Stimulated activated CD8-positive, alpha-beta memory T cell treated with anti-CD3 and anti-CD28 coated beads, Interleukin-7, amount 100 ng/mL, for 4 hours (primary cell): ENCODE measurements at regions not wholly inside any gene's neighbourhood (a gene's known extent, or its start where the extent isn't known, plus 50 kb on each side); places are given as distances from the start of the nearest gene placed in this dataset.
"Not testable (repeated sequence)": the region's sequence is repeated elsewhere in the genome, so short reads cannot be mapped to it uniquely, and the experiment has no call there.

Experiments used
- DNase-seq, 2 donors: peaks; one replicate each; pipeline ENCODE4 v3.0.0-alpha.2; 2020; ENCODE audit warnings: low read depth in 2 of 2

DNA sequence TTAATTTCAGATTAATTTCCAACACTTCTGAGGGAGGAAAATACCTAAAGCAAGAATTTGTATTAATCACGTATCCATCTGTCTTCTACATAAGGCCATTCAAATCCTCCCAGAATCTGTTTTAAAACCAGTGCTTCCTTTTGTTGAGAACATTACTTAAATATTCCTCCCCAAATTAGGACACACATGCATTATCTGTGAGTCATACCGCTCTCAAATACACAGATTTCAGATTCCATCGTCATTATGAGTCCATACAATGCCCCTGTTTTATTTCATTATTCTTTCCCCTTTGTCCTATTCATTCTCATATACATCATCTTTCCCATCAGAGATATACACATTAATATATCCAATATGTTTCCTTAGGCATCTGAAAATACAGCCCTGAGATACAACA is 57.3 kb upstream of the PRSS12 start:
- DNase-seq: no peak

DNA sequence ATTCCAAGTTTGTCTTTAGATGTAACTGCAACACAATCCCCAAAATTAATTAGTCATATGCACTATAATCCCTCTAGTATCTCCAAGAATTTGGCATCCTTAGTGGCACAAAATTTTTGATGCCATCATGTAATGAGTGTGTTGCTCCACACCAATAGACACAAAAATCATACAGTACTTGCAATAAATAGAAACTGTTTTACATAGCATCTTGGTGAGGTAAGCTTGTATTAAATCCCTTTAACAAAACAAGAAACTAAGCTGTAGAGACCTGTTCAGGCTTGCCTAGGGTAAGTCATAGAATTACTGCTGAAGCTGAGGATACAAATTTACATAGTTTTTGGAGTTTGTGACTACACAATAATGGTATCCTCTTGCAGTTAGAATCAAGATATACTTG is 64.5 kb upstream of the PRSS12 start:
- DNase-seq: no peak

DNA sequence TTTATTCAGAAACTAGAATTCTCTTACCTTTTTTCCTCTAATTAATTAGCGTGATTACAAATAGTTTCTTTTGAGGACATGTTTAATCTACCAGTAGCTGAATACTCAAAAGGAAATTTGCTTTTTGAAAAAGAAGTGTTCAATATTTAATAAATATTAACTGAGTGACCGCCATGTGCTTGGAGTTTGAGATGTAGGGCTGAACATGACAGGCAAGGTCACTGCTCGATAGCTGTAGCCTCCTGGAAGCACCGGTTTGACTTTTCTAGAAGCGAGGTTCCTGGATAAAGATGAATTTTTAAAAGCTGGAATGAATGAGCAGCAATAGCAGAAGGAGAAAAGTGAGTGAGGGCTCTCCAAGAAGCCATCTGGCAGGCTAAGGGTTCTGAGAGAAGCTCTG is 65.0 kb upstream of the PRSS12 start:
- not testable (repeated sequence) for DNase-seq

DNA sequence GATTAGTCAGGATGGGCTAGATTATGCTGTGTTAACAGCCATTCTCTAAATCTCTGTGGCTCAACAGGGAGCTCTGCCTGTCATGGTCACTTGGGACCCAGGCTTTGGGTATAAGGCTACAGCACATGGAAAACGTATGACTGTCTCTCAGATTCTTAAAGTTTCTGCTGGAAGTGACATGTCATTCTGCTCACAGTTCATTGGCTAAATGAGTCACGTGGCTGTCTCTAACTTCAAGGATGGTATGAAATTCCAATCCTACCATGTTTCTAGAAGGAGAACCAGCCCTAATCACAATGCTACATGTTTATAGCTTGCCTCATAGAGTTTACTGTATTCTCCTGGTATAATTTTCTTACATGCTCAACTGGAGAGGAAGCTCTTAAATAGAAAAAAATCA is 65.6 kb upstream of the PRSS12 start:
- DNase-seq: not testable (repeated sequence)

DNA sequence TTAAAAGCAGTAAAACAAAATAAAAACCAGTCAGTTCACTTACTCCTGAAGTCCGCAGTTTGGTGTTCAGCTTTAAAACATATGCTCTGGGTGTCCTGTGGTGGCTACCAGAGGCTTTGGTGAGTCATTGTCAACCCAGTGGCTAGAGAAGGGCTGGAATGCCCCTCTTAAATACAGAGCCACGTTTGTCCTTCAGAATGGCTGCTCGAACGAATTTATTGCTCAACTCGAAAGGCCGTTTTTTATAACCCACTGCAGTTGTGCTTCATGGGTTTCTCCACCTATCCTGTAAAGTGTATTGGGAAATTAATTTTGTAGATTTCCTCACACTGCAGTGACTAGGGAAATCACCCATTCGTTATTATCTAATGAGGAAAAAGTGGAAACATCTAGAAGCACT is 66.8 kb upstream of the PRSS12 start:
- not testable (repeated sequence) for DNase-seq

DNA sequence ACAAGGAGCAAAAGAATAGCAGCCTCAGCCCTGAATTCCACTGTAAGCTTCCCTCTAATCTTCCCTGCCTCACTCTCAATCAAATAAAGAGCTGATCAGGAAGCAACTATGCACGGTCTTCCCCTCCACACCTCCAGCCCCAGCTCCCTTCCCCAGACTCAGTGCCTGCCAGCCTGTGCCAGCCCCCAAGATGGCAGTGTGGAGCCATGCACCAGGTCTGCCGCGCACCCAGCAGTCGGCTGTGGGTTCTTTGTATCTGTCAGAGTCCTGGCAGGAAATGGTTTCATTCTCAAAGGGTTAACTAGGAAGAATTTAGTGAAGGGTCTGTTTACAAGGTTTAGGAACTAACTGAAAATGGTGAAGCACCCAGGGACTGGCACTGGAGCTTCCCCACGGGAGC is 71.3 kb upstream of the PRSS12 start:
- not testable (repeated sequence) for DNase-seq

DNA sequence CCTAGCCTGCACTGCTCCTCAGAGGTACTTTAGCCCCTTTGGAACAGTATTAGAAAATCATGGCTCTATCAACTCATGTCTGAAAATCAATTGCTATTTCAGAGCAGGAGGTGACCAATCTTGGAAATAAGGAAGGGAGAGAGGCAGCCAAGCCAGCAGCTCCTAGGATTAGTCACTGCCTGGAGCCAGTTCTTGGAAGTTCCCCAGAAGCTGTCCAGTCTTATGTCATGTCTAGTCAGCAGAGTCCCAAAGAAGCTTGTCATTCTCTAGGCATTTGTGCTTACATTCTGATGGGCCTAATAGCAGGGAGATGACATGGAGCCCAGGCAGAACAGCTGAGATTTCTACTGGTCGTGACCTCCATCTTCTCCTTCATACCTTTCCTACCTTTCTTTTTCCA is 76.1 kb upstream of the PRSS12 start:
- not testable (repeated sequence) for DNase-seq

DNA sequence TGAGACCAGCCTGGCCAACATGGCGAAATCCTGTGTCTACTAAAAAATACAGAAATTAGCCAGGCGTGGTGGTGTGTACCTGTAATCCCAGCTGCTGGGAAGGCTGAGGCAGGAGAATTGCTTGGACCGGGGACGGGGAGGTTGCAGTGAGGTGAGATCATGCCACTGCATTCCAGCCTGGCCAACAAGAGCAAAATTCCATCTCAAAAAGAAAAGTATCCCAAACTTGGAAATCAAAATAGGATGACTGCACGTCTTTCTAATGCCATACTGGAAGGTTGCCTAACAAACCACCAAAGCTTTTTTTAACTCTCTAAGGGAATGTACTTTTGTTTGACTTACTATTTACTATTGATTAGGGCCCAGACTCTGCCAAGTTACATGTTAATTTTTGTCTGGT is 79.6 kb upstream of the PRSS12 start:
- not testable (repeated sequence) for DNase-seq

DNA sequence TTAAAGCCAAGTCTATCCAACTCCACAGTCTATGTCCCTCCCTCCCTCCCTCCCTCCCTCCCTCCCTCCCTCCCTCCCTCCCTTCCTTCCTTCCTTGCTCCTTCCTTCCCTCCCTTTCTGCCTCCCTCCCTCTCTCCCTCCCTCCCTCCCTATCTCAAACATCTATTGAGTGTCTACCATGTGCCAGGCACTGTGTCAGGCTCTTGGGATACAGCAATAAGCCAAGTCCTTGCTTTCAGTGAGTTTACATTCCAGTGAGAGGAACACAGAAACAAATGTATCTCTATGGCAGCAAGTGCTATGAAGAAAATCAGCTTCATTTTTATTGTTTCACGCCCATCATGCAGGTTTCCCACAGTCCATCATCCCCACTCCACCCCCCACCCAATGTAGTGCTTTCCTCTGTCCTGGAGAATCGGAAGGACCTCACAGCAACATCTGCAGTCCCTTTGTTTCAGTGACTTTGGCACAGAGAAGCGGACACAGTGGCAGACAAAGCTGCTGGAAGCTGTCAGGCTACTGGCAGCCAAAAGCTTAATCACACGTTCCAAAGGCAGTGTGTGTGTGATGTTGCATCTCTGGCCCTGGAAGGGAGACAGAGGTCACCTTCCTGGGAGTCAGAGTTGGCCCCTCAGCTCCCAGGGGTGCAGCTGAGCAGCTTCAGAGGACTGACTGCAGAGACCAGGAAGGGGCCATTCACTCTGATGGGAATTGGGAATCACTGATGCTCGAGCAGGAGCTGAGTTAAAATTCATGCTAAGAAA is 81.0 kb upstream of the PRSS12 start:
- DNase-seq: not testable (repeated sequence)

DNA sequence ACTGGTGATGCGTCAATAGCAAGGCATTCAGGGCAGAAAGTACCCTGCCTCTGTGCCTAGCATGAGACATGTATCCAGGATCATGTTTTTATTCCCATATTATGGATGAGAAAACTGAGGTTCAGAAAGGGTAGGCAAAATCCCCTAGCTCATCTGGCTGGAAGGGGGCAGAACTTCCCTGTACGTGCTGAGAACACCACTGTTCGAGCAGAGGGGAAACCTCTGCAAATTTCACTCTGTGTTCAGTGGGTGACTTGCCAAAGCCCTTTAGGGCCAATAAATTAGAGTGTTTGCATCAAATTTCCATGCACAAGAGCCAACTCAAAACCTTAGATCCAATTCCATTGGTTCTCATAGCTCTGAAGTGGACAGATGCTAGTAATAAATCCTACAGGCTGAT is 82.6 kb upstream of the PRSS12 start:
- not testable (repeated sequence) for DNase-seq

DNA sequence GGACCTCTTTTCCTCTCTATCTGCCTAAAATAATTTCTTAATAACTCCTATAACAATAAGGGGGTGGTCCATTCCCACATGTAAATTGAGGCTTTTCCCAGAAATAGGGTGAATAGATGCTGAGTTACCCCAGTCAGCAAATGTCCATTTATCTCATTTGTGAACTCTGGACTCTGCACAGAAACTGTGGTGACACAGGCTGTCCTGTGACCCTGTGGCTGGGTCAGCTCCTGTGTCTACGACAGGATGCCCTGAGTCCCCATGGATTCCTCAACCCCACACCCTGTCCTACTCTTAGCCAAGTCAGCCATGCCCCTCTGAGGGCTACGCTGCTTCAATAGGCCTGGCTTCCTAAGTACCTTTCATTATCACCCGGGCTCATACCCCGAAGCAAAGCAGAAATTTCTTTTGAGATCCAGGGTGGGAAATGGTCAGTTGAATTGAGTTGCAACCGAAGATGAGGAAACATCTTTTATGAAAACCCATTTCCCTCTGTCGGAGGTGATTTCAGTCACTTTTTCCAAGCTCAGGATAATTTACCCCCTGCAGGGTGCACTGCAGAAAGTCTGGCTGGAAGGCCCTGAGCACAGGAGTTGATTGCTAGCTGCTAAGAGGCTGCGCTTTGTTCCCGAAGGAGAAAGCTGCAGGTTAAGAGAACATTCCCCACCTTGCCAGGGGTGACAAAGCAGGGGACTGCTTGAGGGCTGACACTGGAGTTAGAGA is 89.5 kb upstream of the PRSS12 start:
- DNase-seq: not testable (repeated sequence)

DNA sequence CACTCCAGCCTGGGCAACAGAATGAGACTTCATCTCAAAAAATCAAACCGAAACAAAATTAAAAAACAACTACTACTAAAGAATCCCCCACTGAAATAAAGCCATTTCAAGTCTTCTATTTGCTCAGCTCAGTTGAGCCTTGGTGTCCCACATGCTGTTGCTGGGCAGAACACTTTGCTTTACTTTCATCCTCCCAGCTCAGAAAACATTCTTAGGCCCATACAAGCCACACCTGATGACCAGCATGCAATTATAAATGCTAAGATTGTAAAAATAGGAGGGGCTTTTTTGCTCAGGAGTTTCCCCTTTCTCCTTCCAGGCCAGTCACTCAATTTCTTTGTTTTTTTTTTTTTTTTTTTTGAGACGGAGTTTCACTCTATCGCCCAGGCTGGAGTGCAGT is 94.6 kb upstream of the PRSS12 start:
- DNase-seq: not testable (repeated sequence)

DNA sequence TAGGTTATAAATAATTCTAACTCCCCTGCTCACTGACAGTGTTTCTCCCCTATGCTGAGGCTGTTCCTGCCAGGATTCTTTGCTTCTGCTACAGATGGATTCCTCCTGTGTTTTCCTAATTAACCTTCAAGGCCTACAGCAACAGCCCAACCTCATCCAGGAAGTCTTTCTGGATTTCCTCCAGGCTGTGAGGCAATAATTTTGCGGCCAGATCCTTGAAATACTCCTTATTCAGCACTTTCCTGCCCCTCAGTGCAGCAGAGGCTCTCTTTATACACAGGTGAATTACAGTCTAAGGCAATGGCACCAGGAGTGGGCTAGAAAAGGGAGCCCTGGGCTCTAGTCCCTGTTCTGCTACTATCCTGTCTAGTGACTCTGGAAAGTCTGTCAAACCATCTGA is 102.1 kb upstream of the PRSS12 start:
- not testable (repeated sequence) for DNase-seq

DNA sequence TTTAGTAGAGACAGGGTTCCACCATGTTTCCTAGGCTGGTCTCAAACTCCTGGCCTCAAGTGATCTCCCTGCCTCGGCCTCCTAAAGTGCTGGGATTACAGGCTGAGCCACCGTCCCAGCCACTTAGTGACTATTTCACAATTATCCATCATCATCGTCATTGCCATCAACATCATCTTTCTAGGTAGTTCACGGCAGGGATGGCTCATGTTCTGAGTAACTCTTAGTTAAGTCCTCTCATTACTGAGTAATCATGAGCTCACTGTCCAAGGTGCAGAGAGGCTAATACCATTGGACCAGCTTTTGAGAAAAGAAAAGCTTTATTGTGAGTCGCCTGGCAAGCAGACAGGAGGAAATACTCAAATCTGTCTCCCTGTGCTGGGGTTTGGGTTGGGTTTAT is 108.6 kb upstream of the PRSS12 start:
- DNase-seq: not testable (repeated sequence)

DNA sequence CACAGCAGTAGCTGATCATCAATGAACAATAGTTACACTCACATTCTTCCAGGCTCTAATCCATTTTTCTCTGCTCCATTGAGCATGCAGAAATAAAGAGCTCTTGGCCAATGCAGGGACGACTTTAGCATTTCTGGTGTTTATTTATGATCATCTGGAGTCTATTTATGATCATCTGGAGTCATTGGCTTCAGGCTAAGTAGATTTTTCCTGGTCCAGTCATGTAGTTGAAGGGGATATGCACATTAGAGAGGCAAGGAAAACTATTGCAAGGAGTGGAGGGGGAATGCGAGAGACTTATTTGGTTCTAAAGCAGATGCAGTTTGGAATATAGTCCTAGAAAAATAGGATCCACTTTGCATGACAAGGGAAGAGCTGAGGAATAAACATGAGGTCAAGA is 113.0 kb upstream of the PRSS12 start:
- DNase-seq: not testable (repeated sequence)

DNA sequence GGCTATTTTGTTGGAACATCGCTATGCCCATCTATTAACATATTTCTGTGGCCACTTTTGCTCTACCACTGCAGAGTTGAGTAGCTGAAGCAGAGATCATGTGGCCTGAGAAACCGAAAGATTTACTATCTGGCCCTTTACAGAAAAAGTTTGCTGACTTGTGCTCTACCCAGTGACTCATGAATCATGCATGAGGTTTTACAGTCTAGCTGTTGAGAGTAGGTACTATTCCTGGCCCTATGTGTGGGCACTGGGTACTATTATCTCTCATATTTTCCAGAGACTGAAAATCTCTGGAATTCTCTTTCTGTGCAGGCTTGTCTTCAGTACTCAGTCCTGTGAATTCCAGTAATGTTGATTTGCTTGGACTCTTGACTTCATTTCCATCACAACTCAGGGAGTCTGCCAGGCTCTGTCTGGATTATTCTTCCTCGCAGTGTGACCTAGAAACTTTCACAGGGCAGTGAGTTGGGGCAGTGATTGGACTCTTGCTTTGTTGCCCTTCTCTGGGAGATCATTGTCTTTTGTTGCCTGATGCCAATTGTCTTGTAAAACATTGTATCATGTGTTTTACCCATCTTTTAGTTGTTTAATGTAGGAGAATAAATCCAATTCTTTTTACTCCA is 121.3 kb upstream of the PRSS12 start:
- DNase-seq: not testable (repeated sequence)

DNA sequence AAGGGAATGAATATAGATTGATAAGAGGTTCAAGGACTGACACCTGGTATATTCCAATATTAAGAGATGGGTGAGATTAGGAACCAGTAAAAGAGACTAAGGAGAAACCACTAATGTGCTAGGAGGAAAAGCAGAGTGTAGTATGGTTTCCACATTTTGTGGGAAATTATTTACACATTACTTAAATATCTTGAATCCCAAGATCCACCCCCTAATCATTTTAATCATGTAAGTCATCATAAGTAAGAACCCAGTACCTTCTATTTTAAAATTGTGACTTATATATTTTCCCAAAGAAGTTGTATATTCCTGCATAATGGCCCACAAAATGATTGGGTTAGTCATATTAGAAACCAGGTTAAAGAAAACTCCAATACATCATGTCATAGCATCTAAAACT is 122.0 kb upstream of the PRSS12 start:
- not testable (repeated sequence) for DNase-seq

DNA sequence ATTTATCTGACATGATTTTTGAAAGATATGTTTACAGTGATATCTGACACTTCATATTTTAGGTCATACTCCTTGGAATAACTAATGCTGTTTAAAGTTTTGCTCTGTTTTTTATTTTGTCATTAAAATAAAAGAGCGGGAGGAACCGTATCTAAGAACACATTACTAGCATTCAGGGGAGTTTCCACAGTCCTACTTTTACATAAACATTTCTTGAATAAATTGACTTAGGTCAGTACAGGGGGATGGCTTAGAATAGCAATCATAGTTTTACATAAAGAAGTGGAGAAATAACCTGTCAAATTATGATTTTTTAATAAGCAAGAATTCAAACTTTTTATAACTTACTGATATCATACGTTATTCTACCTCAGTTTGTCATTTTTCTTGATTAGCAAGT is 123.1 kb upstream of the PRSS12 start:
- DNase-seq: not testable (repeated sequence)

DNA sequence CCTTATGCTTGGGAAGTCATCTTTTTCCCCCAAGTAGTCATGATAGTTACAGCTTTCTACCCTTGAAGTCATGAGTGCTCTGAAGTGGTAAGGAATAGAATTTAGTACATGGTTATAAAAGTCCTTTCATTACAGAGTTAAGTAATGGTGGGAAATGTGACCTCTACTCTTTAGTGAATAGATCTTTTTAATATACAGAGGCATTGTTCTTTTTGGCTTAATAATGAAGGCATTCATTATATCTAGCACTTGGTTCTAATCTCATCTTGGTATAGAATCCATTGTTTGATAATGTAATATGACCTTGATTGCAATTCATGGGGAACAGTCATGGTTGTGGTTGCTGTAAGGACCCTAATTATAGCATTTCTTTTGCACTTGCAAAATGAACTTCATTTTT is 125.0 kb upstream of the PRSS12 start:
- not testable (repeated sequence) for DNase-seq

DNA sequence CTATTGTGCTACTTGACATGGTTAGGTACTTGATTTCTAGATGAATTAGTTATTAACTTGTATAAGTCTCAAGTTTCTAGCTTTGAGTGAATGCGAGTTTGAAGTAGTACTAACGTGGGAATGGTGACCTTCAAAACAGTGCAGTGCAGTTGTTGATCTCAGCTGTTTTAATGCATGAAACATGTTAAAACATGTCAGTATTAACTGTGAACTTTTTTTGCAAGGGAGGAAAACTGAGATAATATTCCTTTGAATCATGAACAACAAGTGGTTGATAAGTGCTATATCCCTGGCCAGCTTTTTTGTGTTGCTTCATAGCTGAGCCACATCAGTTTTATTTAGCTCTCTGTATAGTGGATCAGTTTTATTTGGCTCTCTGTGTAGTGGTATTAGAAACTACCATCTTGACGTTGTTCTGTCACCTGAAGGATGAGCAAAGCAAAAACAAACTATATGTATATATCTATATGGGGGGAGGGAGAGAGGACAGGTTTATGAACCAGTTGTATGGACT is 133.1 kb upstream of the PRSS12 start:
- DNase-seq: not testable (repeated sequence)

DNA sequence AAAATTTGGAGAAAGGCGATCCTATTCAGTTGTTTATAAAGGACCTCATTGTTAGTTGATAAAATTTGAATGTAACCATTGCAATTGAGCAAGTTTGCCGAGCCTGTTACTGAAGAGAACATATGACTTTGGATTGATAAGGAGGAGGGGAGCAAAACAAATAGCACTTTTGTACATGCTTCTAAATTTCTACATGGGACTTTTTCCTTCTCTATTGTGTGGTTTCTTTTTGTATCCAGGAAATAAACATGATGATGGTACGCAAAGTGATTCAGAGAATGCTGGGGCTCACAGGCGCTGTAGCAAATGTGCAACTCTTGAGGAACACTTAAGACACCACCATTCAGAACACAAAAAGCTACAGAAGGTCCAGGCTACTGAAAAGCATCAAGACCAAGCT is 140.2 kb upstream of the PRSS12 start:
- DNase-seq: not testable (repeated sequence)

DNA sequence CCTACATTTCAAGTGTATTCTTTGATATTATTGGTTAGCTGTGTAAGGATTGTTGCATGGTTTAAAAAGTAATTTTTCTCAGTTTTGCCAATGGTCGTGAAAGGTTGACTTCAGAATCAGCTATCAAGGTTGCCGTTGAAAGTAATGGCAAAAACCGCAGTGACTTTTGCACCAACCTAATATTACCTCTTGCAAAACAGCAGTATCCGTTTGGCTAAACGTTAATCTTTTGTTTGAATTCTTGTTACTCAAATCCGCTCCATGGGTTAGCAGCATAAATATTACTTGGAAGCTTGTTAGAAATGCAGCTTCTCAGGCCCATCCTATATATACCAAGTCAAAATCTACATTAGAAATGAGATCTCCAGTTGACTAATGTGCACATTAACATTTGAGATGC is 141.6 kb upstream of the PRSS12 start:
- DNase-seq: not testable (repeated sequence)
